OCI-LY1 (cell line): ENCODE measurements at regions not wholly inside any gene's neighbourhood (a gene's known extent, or its start where the extent isn't known, plus 50 kb on each side); places are given as distances from the start of the nearest gene placed in this dataset.

Experiments used
- CTCF ChIP-seq: fragments of 200-600 bp; sonication (generic), shearing (Covaris generic); IDR thresholded peaks from 2 replicates; pipeline ENCODE4 v1.5.1; 2017; ENCODE audit warnings: mild to moderate bottlenecking, antibody characterized with exemption, low read length, moderate library complexity, mixed read lengths
- EZH2 ChIP-seq: fragments of 200-600 bp; sonication (generic), shearing (Covaris generic); IDR thresholded peaks from 2 replicates; pipeline ENCODE4 v1.8.0; 2017; ENCODE audit warnings: borderline replicate concordance, mixed run types, mild to moderate bottlenecking, antibody characterized with exemption, low read length, moderate library complexity, mixed read lengths

GRCh38 chr4:187929024-187929423 is 66.5 kb upstream of the ZFP42 start:
- TF ChIP-seq CTCF (peak; percentile 48), EZH2 (no peak)
